RPMI7951 (cell line): ENCODE measurements at regions not wholly inside any gene's neighbourhood (a gene's known extent, or its start where the extent isn't known, plus 50 kb on each side); places are given as distances from the start of the nearest gene placed in this dataset.
A peak's percentile ranks its signal among the peaks of the same experiment; 100 is the strongest.

Source experiments
- DNase-seq: peaks from one replicate; pipeline ENCODE4 v3.0.0-alpha.2; 2012; ENCODE audit warnings: low read depth

DNA sequence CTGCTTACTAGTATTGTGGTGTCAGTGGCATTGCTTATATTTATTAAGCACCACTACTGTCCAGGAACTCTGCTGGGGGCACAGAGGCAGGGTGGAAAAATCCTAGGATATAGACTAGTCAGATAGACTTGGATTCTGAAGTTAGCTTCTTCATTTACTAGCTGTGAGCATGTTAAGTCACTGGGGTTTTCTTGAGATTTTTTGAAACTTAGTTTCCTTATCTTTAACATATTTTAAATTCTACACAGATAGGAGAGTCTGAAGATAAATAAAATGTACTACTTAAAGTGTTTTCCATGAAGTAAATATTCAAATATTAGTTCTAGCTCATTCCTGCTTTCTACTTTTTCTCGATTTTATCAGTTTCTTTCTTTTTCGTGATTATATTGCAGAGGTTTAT, 196.9 kb upstream of the GRID2 start:
- no peak for DNase-seq

- DNase-seq = no peak
Observed at GRCh38 chr4:92111493-92111892, 192.3 kb upstream of the GRID2 start.

DNA sequence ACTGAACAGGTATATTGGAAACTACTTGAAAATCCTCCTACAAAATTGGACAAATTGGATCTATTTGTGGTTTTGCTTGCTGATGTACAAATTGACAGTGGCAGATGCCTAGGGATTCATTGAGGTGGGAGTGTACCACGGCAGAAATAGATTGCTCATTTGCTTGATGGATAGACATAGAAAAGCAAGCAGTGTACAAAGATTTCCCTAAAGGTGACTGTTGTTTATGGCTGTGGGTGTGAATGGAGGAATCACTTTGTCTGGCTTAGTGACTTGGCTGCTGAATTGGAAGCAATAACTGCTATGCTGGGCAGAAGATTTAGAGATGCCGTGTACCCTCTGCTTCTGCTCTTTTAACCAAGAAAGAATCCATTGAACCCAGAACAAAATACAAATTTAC, 191.0 kb upstream of the GRID2 start:
- no peak for DNase-seq

DNA sequence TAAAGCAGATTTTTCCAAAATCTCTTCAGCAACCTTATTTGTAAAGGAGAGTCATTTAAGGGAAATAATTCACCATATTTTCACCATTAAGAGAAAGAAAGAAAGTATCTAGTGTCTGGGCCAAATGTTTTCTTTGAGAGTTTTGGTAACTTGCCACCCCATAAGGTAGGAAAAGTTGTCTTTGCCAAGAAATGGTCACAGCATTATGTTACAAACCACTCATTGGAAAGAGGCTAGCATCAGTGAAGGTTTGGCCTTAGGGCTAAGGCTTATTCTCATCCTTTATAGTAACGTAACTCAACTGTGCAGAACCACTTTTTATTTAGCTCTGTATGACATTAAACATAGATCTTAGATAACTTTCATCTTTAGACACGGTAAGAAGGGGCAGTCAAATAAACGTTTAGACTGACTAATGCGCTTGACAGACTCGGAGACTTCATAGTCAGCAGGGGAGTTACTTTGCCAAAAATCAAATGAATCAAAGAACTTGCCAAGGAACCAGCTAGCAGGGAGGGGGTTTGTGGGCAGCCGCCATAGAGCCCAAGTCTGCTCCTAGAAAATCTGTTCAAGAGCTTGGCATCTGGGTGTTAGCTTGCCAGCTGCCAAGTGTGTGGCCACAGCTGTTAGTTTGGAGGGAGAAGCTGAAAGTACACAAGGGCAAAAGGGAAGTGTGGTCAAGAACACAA, 182.8 kb upstream of the GRID2 start:
- peak; percentile 56 for DNase-seq

DNA sequence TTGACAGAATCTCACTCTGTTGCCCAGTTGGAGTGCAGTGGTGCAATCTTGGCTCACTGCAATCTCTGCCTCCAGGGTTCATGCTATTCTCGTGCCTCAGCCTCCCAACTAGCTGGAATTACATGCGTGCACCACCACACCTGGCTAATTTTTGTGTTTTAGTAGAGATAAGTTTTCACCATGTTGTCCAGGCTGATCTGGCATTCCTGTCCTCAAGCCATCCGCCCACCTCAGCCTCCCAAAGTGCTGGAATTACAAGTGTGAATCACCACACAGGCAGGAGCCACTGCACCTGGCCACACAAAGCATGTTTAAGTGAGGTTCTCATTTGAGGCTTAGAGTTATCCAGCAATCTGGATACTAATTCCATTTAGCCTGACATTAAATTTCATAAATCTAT, 180.9 kb upstream of the GRID2 start:
- DNase-seq = no peak

DNA sequence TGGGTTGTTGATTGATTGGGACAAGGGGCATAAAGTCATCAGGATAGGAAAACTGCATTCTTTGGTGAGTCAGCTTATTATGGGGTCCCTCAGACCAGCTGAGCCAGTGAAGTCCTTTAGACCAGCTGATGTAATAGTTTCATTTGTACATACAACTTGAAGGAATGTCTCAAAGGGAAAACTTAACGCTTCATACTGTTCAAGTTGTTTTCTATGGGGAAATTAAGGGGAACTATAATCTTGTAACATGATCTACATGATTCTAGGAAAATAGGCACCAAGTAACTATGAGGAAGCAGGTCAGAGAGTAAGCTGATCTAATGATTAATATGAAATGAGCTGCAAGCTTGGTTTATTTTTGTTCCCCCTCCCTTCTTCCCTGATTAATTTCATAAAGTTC, 175.1 kb upstream of the GRID2 start:
- no peak for DNase-seq

- DNase-seq = no peak
Observed at GRCh38 chr4:92129408-92129994, 174.3 kb upstream of the GRID2 start.

- DNase-seq = no peak
Observed at GRCh38 chr4:92136434-92136833, 167.3 kb upstream of the GRID2 start.

GRCh38 chr4:92163348-92163747, 140.4 kb upstream of the GRID2 start:
- peak; percentile 3 for DNase-seq

- no peak for DNase-seq
Observed at GRCh38 chr4:92170340-92170739, 133.4 kb upstream of the GRID2 start.

GRCh38 chr4:92172203-92172602, 131.6 kb upstream of the GRID2 start:
- no peak for DNase-seq

DNA sequence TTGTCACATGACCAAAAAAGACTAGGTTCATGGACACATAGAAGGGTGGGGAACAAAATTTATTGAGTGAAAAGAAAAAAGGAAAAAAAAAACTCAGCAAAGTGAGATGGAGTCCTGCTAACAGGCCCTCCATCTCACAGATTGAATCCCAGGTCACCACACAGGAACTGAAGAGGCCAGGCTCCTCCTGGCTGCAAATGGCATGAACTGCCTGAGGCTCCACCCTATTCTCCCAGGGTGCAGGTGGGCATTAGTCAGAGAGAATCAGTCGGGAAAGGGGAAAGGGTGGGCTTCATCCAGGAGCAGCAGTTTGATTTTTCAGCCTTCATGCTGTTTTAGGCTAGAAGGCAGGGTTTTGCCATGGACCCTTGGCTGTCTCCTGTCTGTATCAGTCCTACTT, 128.5 kb upstream of the GRID2 start:
- DNase-seq = no peak

GRCh38 chr4:92182006-92182735, 121.6 kb upstream of the GRID2 start:
- no peak for DNase-seq

- DNase-seq = no peak
Observed at GRCh38 chr4:92182736-92183407, 120.9 kb upstream of the GRID2 start.

DNA sequence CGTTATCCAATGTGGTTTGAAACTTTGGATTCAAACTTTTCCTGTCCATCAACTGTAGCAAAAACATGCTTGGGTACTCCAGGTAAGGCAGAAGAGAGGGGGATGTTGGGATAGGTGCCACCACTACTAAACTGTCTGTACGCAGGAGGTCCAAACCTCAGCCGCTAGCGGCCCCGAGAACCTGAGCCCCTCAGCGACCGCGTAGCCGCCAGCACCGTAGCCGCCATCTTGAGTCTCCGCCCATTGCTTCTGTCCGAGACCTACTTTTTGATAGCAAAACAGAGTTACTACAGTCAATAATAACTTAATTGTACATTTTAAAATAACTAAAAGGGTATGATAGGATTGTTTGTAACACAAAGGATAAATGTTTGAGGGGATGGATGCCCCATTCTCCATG, 119.9 kb upstream of the GRID2 start:
- no peak for DNase-seq

DNA sequence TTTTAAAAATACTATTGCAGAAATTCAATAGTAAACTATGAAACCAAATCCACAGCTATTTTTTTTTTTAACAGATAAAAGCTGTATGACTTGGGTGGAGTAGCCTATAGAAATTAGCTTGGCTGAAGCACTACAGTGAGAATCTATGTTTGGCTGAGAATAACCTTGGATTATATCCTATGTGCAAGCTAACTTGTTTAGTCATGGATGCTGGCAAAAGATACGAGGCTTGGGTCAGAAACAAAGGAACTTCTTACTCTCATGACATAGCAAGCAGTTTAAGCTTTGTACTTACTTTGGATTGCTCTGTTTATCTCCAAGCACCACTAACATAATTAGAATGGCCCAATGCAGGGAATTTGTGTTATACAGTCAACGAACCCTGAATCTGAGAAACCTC, 119.2 kb upstream of the GRID2 start:
- DNase-seq = no peak

DNA sequence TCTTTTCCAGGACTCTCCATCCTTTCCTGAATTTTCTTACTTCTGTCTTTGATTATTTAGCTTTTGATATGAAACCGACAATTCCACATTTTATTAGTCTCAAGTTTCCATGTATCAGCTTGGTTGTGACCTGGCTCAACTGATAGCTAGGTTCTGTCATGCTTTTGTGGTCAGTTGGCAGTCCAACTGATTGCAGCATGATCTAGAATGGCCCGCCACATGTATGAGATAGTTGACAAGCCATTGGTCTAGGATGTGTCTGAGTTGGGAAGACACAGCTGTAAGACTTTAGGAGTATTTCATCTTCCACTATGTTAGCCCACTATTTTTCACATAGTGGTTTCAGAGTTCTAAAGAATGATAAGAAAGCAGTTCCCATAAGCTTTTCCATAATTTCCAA, 117.5 kb upstream of the GRID2 start:
- DNase-seq = no peak

GRCh38 chr4:92189146-92189545, 114.6 kb upstream of the GRID2 start:
- no peak for DNase-seq

- no peak for DNase-seq
Observed at GRCh38 chr4:92198711-92199110, 105.1 kb upstream of the GRID2 start.

DNA sequence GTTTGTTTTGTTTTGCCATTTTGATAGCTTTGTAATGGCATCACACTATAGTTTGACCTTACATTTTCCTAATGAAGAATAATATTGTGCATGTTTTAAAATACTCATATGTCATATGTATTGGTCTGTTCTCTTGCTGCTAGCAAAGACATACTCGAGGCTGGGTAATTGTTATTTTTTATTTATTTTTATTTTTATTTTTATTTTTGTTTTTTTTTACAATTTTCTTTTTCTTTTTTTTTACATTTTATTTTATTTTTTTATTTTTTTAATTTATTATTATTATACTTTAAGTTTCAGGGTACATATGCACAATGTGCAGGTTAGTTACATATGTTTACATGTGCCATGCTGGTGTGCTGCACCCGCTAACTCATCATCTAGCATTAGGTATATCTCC, 104.6 kb upstream of the GRID2 start:
- no peak for DNase-seq

DNA sequence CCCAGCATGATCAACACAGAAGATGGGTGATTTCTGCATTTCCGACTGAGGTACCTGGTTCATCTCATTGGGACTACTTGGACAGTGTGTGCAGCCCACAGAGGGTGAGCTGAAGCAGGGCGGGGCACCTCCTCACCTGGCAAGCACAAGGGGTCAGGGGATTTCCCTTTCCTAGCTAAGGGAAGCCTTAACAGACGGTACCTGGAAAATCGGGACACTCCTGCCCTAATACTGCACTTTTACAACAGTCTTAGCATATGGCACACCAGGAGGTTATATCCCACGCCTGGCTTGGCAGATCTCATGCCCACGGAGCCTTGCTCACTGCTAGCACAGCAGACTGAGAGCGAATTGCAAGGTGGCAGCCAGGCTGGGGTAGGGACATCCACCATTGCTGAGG, 92.9 kb upstream of the GRID2 start:
- no peak for DNase-seq

DNA sequence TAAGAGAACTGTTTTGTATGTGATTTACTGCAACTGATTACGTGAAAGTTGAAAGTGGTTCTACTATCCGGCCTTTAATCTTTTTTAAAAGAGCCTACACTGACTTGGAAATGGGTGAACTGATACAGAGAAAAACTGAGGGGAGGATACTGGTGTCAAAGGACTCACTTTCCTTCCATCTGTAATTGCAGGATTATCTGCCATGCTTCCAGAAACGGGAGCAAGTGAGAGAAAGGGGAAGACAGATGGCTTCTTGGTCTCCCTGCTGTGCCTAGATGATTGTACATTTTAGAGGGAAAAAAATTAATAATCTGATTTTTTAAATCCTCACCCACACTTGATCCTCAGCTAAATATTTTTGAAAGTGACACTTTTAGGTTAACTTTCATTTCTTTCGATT, 88.3 kb upstream of the GRID2 start:
- no peak for DNase-seq

GRCh38 chr4:92231511-92231910, 72.3 kb upstream of the GRID2 start:
- no peak for DNase-seq
